ENCODE measurements at regions not wholly inside any gene's neighbourhood (a gene's known extent, or its start where the extent isn't known, plus 50 kb on each side); places are given as distances from the start of the nearest gene placed in this dataset.

GRCh38 chr5:107781451-107781850 is 110.7 kb upstream of the EFNA5 start:
- Histone ChIP-seq H3K27ac (ENCODE audit: low read length in 2 of 2) (no peak overlapping the region), H3K4me2 (replicated peaks; ENCODE audit: low read depth, low read length, poor library complexity, severe bottlenecking) (no peak overlapping the region), H3K4me3 (ENCODE audit: control extremely low read depth in 1 of 5, extremely low read depth in 1 of 5, insufficient read depth in 1 of 5, low read depth in 2 of 5, low read length in 4 of 5) (no peak overlapping the region), H3K27me3 (replicated peaks in 1 of 4; ENCODE audit: control extremely low read depth in 1 of 4, control insufficient read depth in 3 of 4, insufficient read depth in 4 of 4, low read length in 3 of 4) (no peaks in the 10 kb centered on the region), H4K20me1 (ENCODE audit: control insufficient read depth, insufficient read depth, low read length, poor library complexity, severe bottlenecking) (no peaks in the 10 kb centered on the region), H3K9me3 (ENCODE audit: control extremely low read depth in 1 of 3, control insufficient read depth in 2 of 3, insufficient read depth in 1 of 3, low read length in 2 of 3) (no peaks in the 10 kb centered on the region), H3K4me1 (ENCODE audit: control insufficient read depth in 2 of 2, insufficient read depth in 2 of 2, low read length in 2 of 2) (no peaks in the 10 kb centered on the region), H3K36me3 (replicated peaks in 1 of 2; ENCODE audit: control extremely low read depth in 1 of 2, control insufficient read depth in 1 of 2, extremely low read depth in 1 of 2, insufficient read depth in 2 of 2, low read length in 1 of 2) (no peaks in the 10 kb centered on the region), H2AFZ (ENCODE audit: insufficient read depth, low read depth, low read length, poor library complexity, severe bottlenecking) (no peak overlapping the region), H3K9ac (ENCODE audit: low read length) (no peak overlapping the region), H3K79me2 (ENCODE audit: control insufficient read depth, insufficient read depth, low read length) (no peaks in the 10 kb centered on the region)
- Mint-ChIP-seq H3K27ac (no peak overlapping the region), H3K4me3 (no peak overlapping the region), H3K4me1 (no peaks in the 10 kb centered on the region), H3K27me3 (no peaks in the 10 kb centered on the region), H3K9me3 (ENCODE audit: insufficient read depth) (no peaks in the 10 kb centered on the region)
- DNase-seq (no peak), ATAC-seq (ENCODE audit: low read depth) (no peak)
- ChIA-PET CTCF (no interaction called here), POLR2A (no interaction called here)
- intact Hi-C loops (cut with micrococcal nuclease) = no loop called here
- TF ChIP-seq CTCF (IDR thresholded peaks at IDR 0.05) = no peak
- TF ChIP-seq EZH2 (IDR thresholded peaks at IDR 0.05; ENCODE audit: borderline replicate concordance, insufficient read depth, low read depth, low read length, poor library complexity, severe bottlenecking) = no peak
- 100% methylated on average over 1 of the region's 1 CpG for WGBS (ENCODE audit: insufficient coverage)

GRCh38 chr5:107779437-107779836 is 108.7 kb upstream of the EFNA5 start:
- no peaks in the 10 kb centered on the region for H3K4me1 Mint-ChIP-seq
- no peak overlapping the region for H3K27ac Mint-ChIP-seq
- H3K9me3 ChIP-seq (ENCODE audit: control extremely low read depth in 1 of 3, control insufficient read depth in 2 of 3, insufficient read depth in 1 of 3, low read length in 2 of 3) = no peaks in the 10 kb centered on the region
- no peaks in the 10 kb centered on the region for H4K20me1 ChIP-seq (ENCODE audit: control insufficient read depth, insufficient read depth, low read length, poor library complexity, severe bottlenecking)
- H3K4me3 ChIP-seq (ENCODE audit: control extremely low read depth in 1 of 5, extremely low read depth in 1 of 5, insufficient read depth in 1 of 5, low read depth in 2 of 5, low read length in 4 of 5) = no peak overlapping the region
- no peaks in the 10 kb centered on the region for H3K4me1 ChIP-seq (ENCODE audit: control insufficient read depth in 2 of 2, insufficient read depth in 2 of 2, low read length in 2 of 2)
- TF ChIP-seq CTCF (IDR thresholded peaks at IDR 0.05) (no peak), EZH2 (IDR thresholded peaks at IDR 0.05; ENCODE audit: borderline replicate concordance, insufficient read depth, low read depth, low read length, poor library complexity, severe bottlenecking) (no peak)
- ATAC-seq (ENCODE audit: low read depth) = no peak
- H3K79me2 ChIP-seq (ENCODE audit: control insufficient read depth, insufficient read depth, low read length) = no peaks in the 10 kb centered on the region
- H3K4me3 Mint-ChIP-seq = no peak overlapping the region
- ChIA-PET POLR2A (no interaction called here), CTCF (no interaction called here)
- DNase-seq = no peak
- no peak overlapping the region for H3K4me2 ChIP-seq (replicated peaks; ENCODE audit: low read depth, low read length, poor library complexity, severe bottlenecking)
- intact Hi-C loops (cut with micrococcal nuclease) = no loop called here
- no CpG with 5 or more reads among the region's 2 CpGs for WGBS (ENCODE audit: insufficient coverage)
- no peak overlapping the region for H3K9ac ChIP-seq (ENCODE audit: low read length)
- no peaks in the 10 kb centered on the region for H3K9me3 Mint-ChIP-seq (ENCODE audit: insufficient read depth)
- H3K27ac ChIP-seq (ENCODE audit: low read length in 2 of 2) = no peak overlapping the region
- no peaks in the 10 kb centered on the region for H3K27me3 Mint-ChIP-seq
- H3K27me3 ChIP-seq (replicated peaks in 1 of 4; ENCODE audit: control extremely low read depth in 1 of 4, control insufficient read depth in 3 of 4, insufficient read depth in 4 of 4, low read length in 3 of 4) = no peaks in the 10 kb centered on the region
- H2AFZ ChIP-seq (ENCODE audit: insufficient read depth, low read depth, low read length, poor library complexity, severe bottlenecking) = no peak overlapping the region
- no peaks in the 10 kb centered on the region for H3K36me3 ChIP-seq (replicated peaks in 1 of 2; ENCODE audit: control extremely low read depth in 1 of 2, control insufficient read depth in 1 of 2, extremely low read depth in 1 of 2, insufficient read depth in 2 of 2, low read length in 1 of 2)
